ENCODE measurements at regions not wholly inside any gene's neighbourhood (a gene's known extent, or its start where the extent isn't known, plus 50 kb on each side); places are given as distances from the start of the nearest gene placed in this dataset.

DNA sequence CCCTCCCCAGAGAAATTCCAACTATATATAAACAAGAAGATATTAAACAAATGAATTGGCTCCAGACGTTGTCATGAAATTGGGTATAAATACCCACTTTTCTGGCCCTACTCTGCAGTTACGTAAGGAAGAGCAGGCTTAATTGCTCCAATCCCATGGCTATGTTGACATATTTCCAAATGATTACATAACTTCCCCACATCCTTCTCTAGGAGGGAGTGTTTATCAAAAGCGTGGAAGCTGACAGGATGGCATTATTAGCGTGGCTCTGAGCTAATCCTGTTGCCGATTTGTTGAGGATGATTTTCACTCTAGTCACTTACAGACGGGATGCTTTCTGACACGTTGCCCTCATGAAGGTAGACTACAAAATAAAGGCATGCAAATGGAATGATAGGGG is 347.5 kb upstream of the TMCO5A start:
- Mint-ChIP-seq H3K4me1 (no peaks in the 10 kb centered on the region), H3K9me3 (peaks cover 4% of the 10 kb centered on the region), H3K36me3 (ENCODE audit: low read depth) (no peaks in the 10 kb centered on the region), H3K4me3 (no peak overlapping the region), H3K27ac (no peak overlapping the region), H3K27me3 (ENCODE audit: low read depth) (peaks cover 3% of the 10 kb centered on the region)
- TF ChIP-seq, protein P1, sequence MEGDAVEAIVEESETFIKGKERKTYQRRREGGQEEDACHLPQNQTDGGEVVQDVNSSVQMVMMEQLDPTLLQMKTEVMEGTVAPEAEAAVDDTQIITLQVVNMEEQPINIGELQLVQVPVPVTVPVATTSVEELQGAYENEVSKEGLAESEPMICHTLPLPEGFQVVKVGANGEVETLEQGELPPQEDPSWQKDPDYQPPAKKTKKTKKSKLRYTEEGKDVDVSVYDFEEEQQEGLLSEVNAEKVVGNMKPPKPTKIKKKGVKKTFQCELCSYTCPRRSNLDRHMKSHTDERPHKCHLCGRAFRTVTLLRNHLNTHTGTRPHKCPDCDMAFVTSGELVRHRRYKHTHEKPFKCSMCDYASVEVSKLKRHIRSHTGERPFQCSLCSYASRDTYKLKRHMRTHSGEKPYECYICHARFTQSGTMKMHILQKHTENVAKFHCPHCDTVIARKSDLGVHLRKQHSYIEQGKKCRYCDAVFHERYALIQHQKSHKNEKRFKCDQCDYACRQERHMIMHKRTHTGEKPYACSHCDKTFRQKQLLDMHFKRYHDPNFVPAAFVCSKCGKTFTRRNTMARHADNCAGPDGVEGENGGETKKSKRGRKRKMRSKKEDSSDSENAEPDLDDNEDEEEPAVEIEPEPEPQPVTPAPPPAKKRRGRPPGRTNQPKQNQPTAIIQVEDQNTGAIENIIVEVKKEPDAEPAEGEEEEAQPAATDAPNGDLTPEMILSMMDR (IDR thresholded peaks at IDR 0.05; ENCODE audit: unreplicated experiment in 3 of 3): no peak

- Mint-ChIP-seq H3K27ac (peak overlapping the region in 1 of 3 experiments; percentile 26), H3K27me3 (ENCODE audit: low read depth) (no peaks in the 10 kb centered on the region), H3K9me3 (no peaks in the 10 kb centered on the region), H3K4me3 (no peak overlapping the region), H3K36me3 (ENCODE audit: low read depth) (no peaks in the 10 kb centered on the region), H3K4me1 (peaks cover 22% of the 10 kb centered on the region)
- TF ChIP-seq, protein P1 (IDR thresholded peaks at IDR 0.05; ENCODE audit: unreplicated experiment in 3 of 3): no peak
These were observed 340.0 kb upstream of the TMCO5A start for GRCh38 chr15:37594417-37594816.

DNA sequence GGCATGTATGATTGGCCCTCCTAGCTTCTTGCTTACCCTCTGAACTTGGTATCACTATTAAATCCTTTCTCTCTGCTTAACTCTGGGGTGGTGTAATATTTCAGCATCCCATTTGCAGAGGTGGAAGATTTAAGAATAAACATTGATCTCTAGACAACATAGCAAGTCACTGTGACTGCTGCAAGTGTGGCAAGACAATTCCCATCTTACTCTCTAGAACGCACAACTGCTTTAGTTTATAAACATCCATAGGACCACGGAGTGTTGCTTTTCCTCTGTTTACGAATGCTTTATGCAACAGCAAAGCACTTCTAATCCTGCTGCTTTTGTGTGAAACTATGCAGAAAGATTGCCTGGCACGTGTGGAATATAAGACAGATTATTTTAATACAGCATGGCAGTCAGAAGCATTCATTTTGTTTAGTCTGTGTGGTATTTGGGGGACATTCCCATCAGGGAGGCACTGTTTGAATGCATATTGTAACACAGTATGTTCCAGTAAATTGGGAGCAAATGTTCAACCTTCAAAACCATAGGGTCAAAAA is 338.9 kb upstream of the TMCO5A start:
- Mint-ChIP-seq H3K27me3 (ENCODE audit: low read depth) (no peaks in the 10 kb centered on the region), H3K36me3 (ENCODE audit: low read depth) (no peaks in the 10 kb centered on the region), H3K9me3 (no peaks in the 10 kb centered on the region), H3K4me1 (peaks cover 22% of the 10 kb centered on the region), H3K4me3 (peak overlapping the region in 1 of 3 experiments; percentile 11), H3K27ac (peak overlapping the region in 1 of 3 experiments; percentile 60)
- TF ChIP-seq, protein P1 (IDR thresholded peaks at IDR 0.05; ENCODE audit: unreplicated experiment in 3 of 3): no peak

DNA sequence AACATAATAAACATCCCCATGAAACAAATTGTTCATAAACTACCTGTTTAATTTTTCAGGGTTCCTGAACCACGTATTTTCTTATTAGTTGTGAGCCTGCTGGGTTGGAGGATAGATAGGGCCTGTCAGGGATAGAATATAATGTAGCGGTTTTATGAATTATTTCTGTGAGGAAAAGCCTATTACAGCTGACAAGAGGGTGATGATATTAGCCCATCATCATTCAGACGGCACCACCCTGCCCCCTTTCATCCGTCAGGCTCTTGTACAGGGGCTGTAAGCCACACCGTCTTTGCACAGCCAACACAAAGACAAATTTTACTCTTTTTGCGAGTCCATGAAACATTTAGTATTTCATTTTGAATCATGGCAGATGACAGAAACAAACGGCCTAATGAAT is 335.3 kb upstream of the TMCO5A start:
- Mint-ChIP-seq H3K27ac (no peak overlapping the region), H3K4me3 (no peak overlapping the region), H3K9me3 (no peaks in the 10 kb centered on the region), H3K27me3 (ENCODE audit: low read depth) (peaks cover 4% of the 10 kb centered on the region), H3K36me3 (ENCODE audit: low read depth) (no peaks in the 10 kb centered on the region), H3K4me1 (peaks cover 20% of the 10 kb centered on the region)
- TF ChIP-seq, protein P1 (IDR thresholded peaks at IDR 0.05; ENCODE audit: unreplicated experiment in 3 of 3): no peak

- no peak overlapping the region for H3K27ac Mint-ChIP-seq
- peaks cover 3% of the 10 kb centered on the region for H3K27me3 Mint-ChIP-seq (ENCODE audit: low read depth)
- H3K4me1 Mint-ChIP-seq: no peaks in the 10 kb centered on the region
- TF ChIP-seq, protein P1 (IDR thresholded peaks at IDR 0.05; ENCODE audit: unreplicated experiment in 3 of 3): no peak
- H3K9me3 Mint-ChIP-seq: peaks cover 8% of the 10 kb centered on the region
- no peak overlapping the region for H3K4me3 Mint-ChIP-seq
- H3K36me3 Mint-ChIP-seq (ENCODE audit: low read depth): no peaks in the 10 kb centered on the region
These were observed 318.2 kb upstream of the TMCO5A start for GRCh38 chr15:37616215-37616614.

DNA sequence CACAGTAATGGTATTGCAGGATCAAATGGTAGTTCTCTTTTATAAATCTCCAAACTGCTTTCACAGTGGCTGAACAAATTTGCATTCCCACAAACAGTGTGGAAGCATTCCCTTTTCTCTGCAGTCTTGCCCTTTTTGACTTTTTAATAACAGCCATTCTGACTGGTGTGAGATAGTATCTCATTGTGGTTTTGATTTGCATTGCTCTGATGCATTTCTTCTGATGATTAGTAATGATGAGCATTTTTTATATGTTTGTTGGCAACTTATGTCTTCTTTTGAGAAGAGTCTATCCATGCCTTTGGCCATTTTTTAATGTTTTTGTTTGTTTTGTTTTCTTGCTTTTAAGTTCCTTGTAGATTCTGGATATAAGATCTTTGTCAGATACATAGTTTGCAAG is 316.1 kb upstream of the TMCO5A start:
- TF ChIP-seq, protein P1 (IDR thresholded peaks at IDR 0.05; ENCODE audit: unreplicated experiment in 3 of 3): no peak
- H3K27me3 Mint-ChIP-seq (ENCODE audit: low read depth): peaks cover 3% of the 10 kb centered on the region
- no peak overlapping the region for H3K27ac Mint-ChIP-seq
- H3K4me3 Mint-ChIP-seq: no peak overlapping the region
- H3K4me1 Mint-ChIP-seq: no peaks in the 10 kb centered on the region
- H3K9me3 Mint-ChIP-seq: peaks cover 10% of the 10 kb centered on the region
- H3K36me3 Mint-ChIP-seq (ENCODE audit: low read depth): no peaks in the 10 kb centered on the region

All from nephron (organoid).